ENCODE measurements at regions not wholly inside any gene's neighbourhood (a gene's known extent, or its start where the extent isn't known, plus 50 kb on each side); places are given as distances from the start of the nearest gene placed in this dataset.

DNA sequence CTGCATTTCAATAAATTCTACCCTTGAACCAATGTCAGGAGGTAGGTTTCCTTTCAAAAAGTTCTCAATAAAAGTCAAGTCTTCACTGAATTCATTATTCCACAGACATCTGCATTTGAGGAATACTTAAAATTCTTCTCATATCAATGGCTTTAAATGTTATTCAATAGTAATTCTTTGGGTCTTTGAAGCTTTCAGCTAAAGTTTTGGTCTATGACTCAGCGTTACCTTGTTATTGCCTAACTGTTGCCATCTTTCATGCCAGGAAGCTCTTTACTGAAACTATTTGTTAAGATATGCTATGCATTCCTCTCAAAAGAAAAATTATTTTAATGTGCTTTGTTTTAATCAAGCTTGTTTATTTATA is 170.5 kb downstream of the NNT start:
- no peak for DNase-seq
- peaks cover 4% of the 10 kb centered on the region for H3K9me3 Mint-ChIP-seq
- no peaks in the 10 kb centered on the region for H3K4me1 Mint-ChIP-seq
- Histone ChIP-seq H3K27me3 (ENCODE audit: control insufficient read depth, insufficient read depth, low read length, poor library complexity, severe bottlenecking) (no peaks in the 10 kb centered on the region), H3K4me1 (ENCODE audit: control insufficient read depth, insufficient read depth, low read length) (no peaks in the 10 kb centered on the region), H3K36me3 (ENCODE audit: control insufficient read depth, insufficient read depth, low read length) (no peaks in the 10 kb centered on the region), H3K27ac (ENCODE audit: low read depth, low read length) (no peak overlapping the region), H3K4me3 (ENCODE audit: low read length) (no peak overlapping the region), H3K9ac (ENCODE audit: extremely low read depth, low read length, poor library complexity, severe bottlenecking) (no peak overlapping the region), H3K9me3 (ENCODE audit: control insufficient read depth, low read length) (no peaks in the 10 kb centered on the region)
- 67 to 77% methylated on average over 1 of the region's 1 CpG for WGBS, 2 experiments (ENCODE audit: insufficient coverage in 1 of 2, insufficient read length in 1 of 2)
- no peaks in the 10 kb centered on the region for H3K27me3 Mint-ChIP-seq (ENCODE audit: insufficient read depth)
- H3K4me3 Mint-ChIP-seq = no peak overlapping the region
- peak overlapping the region; percentile 52 for H3K27ac Mint-ChIP-seq
- no peaks in the 10 kb centered on the region for H3K36me3 Mint-ChIP-seq (ENCODE audit: low read depth)
- TF ChIP-seq, protein P1, sequence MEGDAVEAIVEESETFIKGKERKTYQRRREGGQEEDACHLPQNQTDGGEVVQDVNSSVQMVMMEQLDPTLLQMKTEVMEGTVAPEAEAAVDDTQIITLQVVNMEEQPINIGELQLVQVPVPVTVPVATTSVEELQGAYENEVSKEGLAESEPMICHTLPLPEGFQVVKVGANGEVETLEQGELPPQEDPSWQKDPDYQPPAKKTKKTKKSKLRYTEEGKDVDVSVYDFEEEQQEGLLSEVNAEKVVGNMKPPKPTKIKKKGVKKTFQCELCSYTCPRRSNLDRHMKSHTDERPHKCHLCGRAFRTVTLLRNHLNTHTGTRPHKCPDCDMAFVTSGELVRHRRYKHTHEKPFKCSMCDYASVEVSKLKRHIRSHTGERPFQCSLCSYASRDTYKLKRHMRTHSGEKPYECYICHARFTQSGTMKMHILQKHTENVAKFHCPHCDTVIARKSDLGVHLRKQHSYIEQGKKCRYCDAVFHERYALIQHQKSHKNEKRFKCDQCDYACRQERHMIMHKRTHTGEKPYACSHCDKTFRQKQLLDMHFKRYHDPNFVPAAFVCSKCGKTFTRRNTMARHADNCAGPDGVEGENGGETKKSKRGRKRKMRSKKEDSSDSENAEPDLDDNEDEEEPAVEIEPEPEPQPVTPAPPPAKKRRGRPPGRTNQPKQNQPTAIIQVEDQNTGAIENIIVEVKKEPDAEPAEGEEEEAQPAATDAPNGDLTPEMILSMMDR (conservative IDR thresholded peaks at IDR 0.05) = no peak

DNA sequence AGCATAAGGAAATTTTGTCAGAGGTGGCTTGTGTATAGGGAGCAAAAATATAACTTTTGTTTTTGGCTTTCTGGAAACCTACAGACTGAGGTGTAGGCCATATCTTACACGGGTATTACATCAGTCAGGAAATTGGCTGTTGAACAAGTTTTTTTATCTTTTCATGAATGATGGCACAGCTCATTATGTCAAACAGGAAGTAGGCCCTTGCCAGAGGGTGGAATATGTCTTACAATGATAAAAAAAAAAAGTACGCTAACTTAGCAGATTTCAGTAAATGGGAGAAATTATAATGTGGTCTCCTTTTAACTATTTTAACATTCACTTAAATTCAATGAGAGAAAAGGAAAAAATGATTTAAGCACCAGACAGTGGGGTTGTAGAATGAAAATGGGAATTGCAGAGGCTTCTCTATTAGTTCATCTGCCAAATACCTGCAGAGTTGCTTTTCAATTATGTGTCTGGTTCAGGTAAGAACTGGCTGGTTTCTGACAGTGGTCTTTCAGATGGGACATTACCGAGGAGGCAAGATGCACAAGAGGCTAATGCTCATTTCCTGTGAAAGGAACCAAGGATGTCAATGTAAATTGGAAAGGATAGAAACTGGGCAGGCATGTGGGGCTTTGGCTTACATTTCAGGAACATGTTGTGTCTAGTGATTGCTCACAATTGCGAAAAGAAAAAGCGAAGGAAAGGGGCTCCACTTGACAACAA is 169.9 kb downstream of the NNT start:
- Histone ChIP-seq H3K9ac (ENCODE audit: extremely low read depth, low read length, poor library complexity, severe bottlenecking) (no peak overlapping the region), H3K9me3 (ENCODE audit: control insufficient read depth, low read length) (no peaks in the 10 kb centered on the region), H3K4me3 (ENCODE audit: low read length) (no peak overlapping the region), H3K36me3 (ENCODE audit: control insufficient read depth, insufficient read depth, low read length) (no peaks in the 10 kb centered on the region), H3K27me3 (ENCODE audit: control insufficient read depth, insufficient read depth, low read length, poor library complexity, severe bottlenecking) (no peaks in the 10 kb centered on the region), H3K4me1 (ENCODE audit: control insufficient read depth, insufficient read depth, low read length) (no peaks in the 10 kb centered on the region), H3K27ac (ENCODE audit: low read depth, low read length) (no peak overlapping the region)
- Mint-ChIP-seq H3K4me1 (no peaks in the 10 kb centered on the region), H3K27me3 (ENCODE audit: insufficient read depth) (no peaks in the 10 kb centered on the region), H3K27ac (peak overlapping the region; percentile 52), H3K9me3 (peaks cover 1% of the 10 kb centered on the region), H3K36me3 (ENCODE audit: low read depth) (no peaks in the 10 kb centered on the region), H3K4me3 (no peak overlapping the region)
- TF ChIP-seq, protein P1 (conservative IDR thresholded peaks at IDR 0.05) = no peak
- peak; percentile 52 for DNase-seq
- 71 to 84% methylated on average over 4 of the region's 5 CpGs for WGBS, 2 experiments (ENCODE audit: insufficient coverage in 1 of 2, insufficient read length in 1 of 2)

DNA sequence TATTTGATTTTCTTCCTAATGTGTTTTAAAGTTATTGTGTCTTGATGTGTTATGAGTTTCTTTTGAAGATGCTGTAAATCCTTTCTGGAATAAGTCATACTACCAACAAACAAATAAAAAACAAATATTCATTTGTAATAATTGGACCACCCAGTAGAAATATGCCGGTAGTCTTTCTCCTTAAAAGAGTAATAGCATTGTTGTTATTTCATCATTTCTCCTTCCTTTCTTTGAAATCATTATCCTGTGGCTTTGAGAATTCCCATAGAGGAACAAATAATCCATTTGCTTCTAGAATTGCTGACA is 169.4 kb downstream of the NNT start:
- no peak overlapping the region for H3K27ac ChIP-seq (ENCODE audit: low read depth, low read length)
- H3K27me3 Mint-ChIP-seq (ENCODE audit: insufficient read depth) = no peaks in the 10 kb centered on the region
- H3K36me3 ChIP-seq (ENCODE audit: control insufficient read depth, insufficient read depth, low read length) = no peaks in the 10 kb centered on the region
- no peak overlapping the region for H3K9ac ChIP-seq (ENCODE audit: extremely low read depth, low read length, poor library complexity, severe bottlenecking)
- 100% methylated on average over 1 of the region's 1 CpG; no CpG with 5 or more reads in 1 of the 2 experiments for WGBS, 2 experiments (ENCODE audit: insufficient coverage in 1 of 2, insufficient read length in 1 of 2)
- no peaks in the 10 kb centered on the region for H3K4me1 Mint-ChIP-seq
- H3K9me3 ChIP-seq (ENCODE audit: control insufficient read depth, low read length) = no peaks in the 10 kb centered on the region
- no peaks in the 10 kb centered on the region for H3K9me3 Mint-ChIP-seq
- no peak overlapping the region for H3K4me3 Mint-ChIP-seq
- no peak overlapping the region for H3K27ac Mint-ChIP-seq
- no peak for DNase-seq
- no peak overlapping the region for H3K4me3 ChIP-seq (ENCODE audit: low read length)
- TF ChIP-seq, protein P1 (conservative IDR thresholded peaks at IDR 0.05) = no peak
- no peaks in the 10 kb centered on the region for H3K4me1 ChIP-seq (ENCODE audit: control insufficient read depth, insufficient read depth, low read length)
- H3K36me3 Mint-ChIP-seq (ENCODE audit: low read depth) = no peaks in the 10 kb centered on the region
- no peaks in the 10 kb centered on the region for H3K27me3 ChIP-seq (ENCODE audit: control insufficient read depth, insufficient read depth, low read length, poor library complexity, severe bottlenecking)

Data from endodermal cell (in vitro differentiated cells).